ENCODE measurements at regions not wholly inside any gene's neighbourhood (a gene's known extent, or its start where the extent isn't known, plus 50 kb on each side); places are given as distances from the start of the nearest gene placed in this dataset.

GRCh38 chr7:68433462-68434070, 1164.7 kb upstream of the AUTS2 start:
- Histone ChIP-seq H3K27me3 (ENCODE audit: control insufficient read depth in 3 of 3, insufficient read depth in 3 of 3, low read length in 3 of 3) (peaks cover 0 to 3% (median 0%) of the 10 kb centered on the region in 3 donors), H3K9me3 (ENCODE audit: control insufficient read depth in 2 of 2, insufficient read depth in 1 of 2, low read depth in 1 of 2, low read length in 1 of 2) (no peaks in the 10 kb centered on the region), H3K36me3 (ENCODE audit: control insufficient read depth in 3 of 3, insufficient read depth in 2 of 3, low read depth in 1 of 3, low read length in 3 of 3) (no peaks in the 10 kb centered on the region), H3K27ac (ENCODE audit: low read depth in 1 of 3, low read length in 2 of 3) (no peak overlapping the region), H3K4me1 (ENCODE audit: control insufficient read depth in 3 of 3, insufficient read depth in 2 of 3, low read depth in 1 of 3, low read length in 2 of 3) (no peaks in the 10 kb centered on the region), H3K4me3 (ENCODE audit: low read depth in 1 of 3, low read length in 3 of 3) (no peak overlapping the region)
- 65 to 83% (median 76%) methylated on average over 5 of the region's 5 CpGs for WGBS, 3 donors
- DNase-seq: no peak
- FAIRE-seq: no peak

GRCh38 chr7:68434857-68435256, 1163.4 kb upstream of the AUTS2 start:
- Histone ChIP-seq H3K4me3 (ENCODE audit: low read depth in 1 of 3, low read length in 3 of 3) (no peak overlapping the region), H3K9me3 (ENCODE audit: control insufficient read depth in 2 of 2, insufficient read depth in 1 of 2, low read depth in 1 of 2, low read length in 1 of 2) (no peaks in the 10 kb centered on the region)

GRCh38 chr7:68438016-68438415, 1160.3 kb upstream of the AUTS2 start:
- H3K4me3 ChIP-seq (ENCODE audit: low read depth in 1 of 3, low read length in 3 of 3): no peak overlapping the region
- H3K4me1 ChIP-seq (ENCODE audit: control insufficient read depth in 3 of 3, insufficient read depth in 2 of 3, low read depth in 1 of 3, low read length in 2 of 3): no peaks in the 10 kb centered on the region
- DNase-seq: no peak
- H3K36me3 ChIP-seq (ENCODE audit: control insufficient read depth in 3 of 3, insufficient read depth in 2 of 3, low read depth in 1 of 3, low read length in 3 of 3): no peaks in the 10 kb centered on the region
- WGBS, 3 donors: 12 to 46% (median 29%) methylated on average over 2 of the region's 2 CpGs
- H3K9me3 ChIP-seq (ENCODE audit: control insufficient read depth in 2 of 2, insufficient read depth in 1 of 2, low read depth in 1 of 2, low read length in 1 of 2): no peaks in the 10 kb centered on the region
- no peak overlapping the region for H3K27ac ChIP-seq (ENCODE audit: low read depth in 1 of 3, low read length in 2 of 3)
- peaks cover 0 to 3% (median 0%) of the 10 kb centered on the region in 3 donors for H3K27me3 ChIP-seq (ENCODE audit: control insufficient read depth in 3 of 3, insufficient read depth in 3 of 3, low read length in 3 of 3)
- FAIRE-seq: no peak

More at GRCh38 chr7:68434857-68435256, 1163.4 kb upstream of the AUTS2 start:
- DNase-seq (no peak), FAIRE-seq (no peak)
- H3K4me1 ChIP-seq (ENCODE audit: control insufficient read depth in 3 of 3, insufficient read depth in 2 of 3, low read depth in 1 of 3, low read length in 2 of 3): no peaks in the 10 kb centered on the region
- WGBS, 3 donors: 48 to 58% (median 56%) methylated on average over 13 of the region's 13 CpGs
- H3K36me3 ChIP-seq (ENCODE audit: control insufficient read depth in 3 of 3, insufficient read depth in 2 of 3, low read depth in 1 of 3, low read length in 3 of 3): no peaks in the 10 kb centered on the region
- H3K27me3 ChIP-seq (ENCODE audit: control insufficient read depth in 3 of 3, insufficient read depth in 3 of 3, low read length in 3 of 3): peaks cover 0 to 3% (median 0%) of the 10 kb centered on the region in 3 donors
- no peak overlapping the region for H3K27ac ChIP-seq (ENCODE audit: low read depth in 1 of 3, low read length in 2 of 3)

GRCh38 chr7:68438811-68439210, 1159.5 kb upstream of the AUTS2 start:
- DNase-seq (no peak), FAIRE-seq (no peak)
- H3K27me3 ChIP-seq (ENCODE audit: control insufficient read depth in 3 of 3, insufficient read depth in 3 of 3, low read length in 3 of 3): peaks cover 0 to 3% (median 0%) of the 10 kb centered on the region in 3 donors

GRCh38 chr7:68439897-68440296, 1158.4 kb upstream of the AUTS2 start:
- WGBS, 3 donors: 77 to 89% (median 87%) methylated on average over 1 of the region's 1 CpG
- Histone ChIP-seq H3K9me3 (ENCODE audit: control insufficient read depth in 2 of 2, insufficient read depth in 1 of 2, low read depth in 1 of 2, low read length in 1 of 2) (no peaks in the 10 kb centered on the region), H3K36me3 (ENCODE audit: control insufficient read depth in 3 of 3, insufficient read depth in 2 of 3, low read depth in 1 of 3, low read length in 3 of 3) (no peaks in the 10 kb centered on the region), H3K27me3 (ENCODE audit: control insufficient read depth in 3 of 3, insufficient read depth in 3 of 3, low read length in 3 of 3) (no peaks in the 10 kb centered on the region), H3K4me1 (ENCODE audit: control insufficient read depth in 3 of 3, insufficient read depth in 2 of 3, low read depth in 1 of 3, low read length in 2 of 3) (no peaks in the 10 kb centered on the region), H3K27ac (ENCODE audit: low read depth in 1 of 3, low read length in 2 of 3) (no peak overlapping the region), H3K4me3 (ENCODE audit: low read depth in 1 of 3, low read length in 3 of 3) (no peak overlapping the region)
- DNase-seq: no peak
- no peak for FAIRE-seq

More at GRCh38 chr7:68438811-68439210, 1159.5 kb upstream of the AUTS2 start:
- no peak overlapping the region for H3K4me3 ChIP-seq (ENCODE audit: low read depth in 1 of 3, low read length in 3 of 3)
- no peaks in the 10 kb centered on the region for H3K9me3 ChIP-seq (ENCODE audit: control insufficient read depth in 2 of 2, insufficient read depth in 1 of 2, low read depth in 1 of 2, low read length in 1 of 2)
- no peaks in the 10 kb centered on the region for H3K4me1 ChIP-seq (ENCODE audit: control insufficient read depth in 3 of 3, insufficient read depth in 2 of 3, low read depth in 1 of 3, low read length in 2 of 3)
- H3K27ac ChIP-seq (ENCODE audit: low read depth in 1 of 3, low read length in 2 of 3): no peak overlapping the region
- H3K36me3 ChIP-seq (ENCODE audit: control insufficient read depth in 3 of 3, insufficient read depth in 2 of 3, low read depth in 1 of 3, low read length in 3 of 3): no peaks in the 10 kb centered on the region

- Histone ChIP-seq H3K4me1 (ENCODE audit: control insufficient read depth in 3 of 3, insufficient read depth in 2 of 3, low read depth in 1 of 3, low read length in 2 of 3) (no peaks in the 10 kb centered on the region), H3K9me3 (ENCODE audit: control insufficient read depth in 2 of 2, insufficient read depth in 1 of 2, low read depth in 1 of 2, low read length in 1 of 2) (no peaks in the 10 kb centered on the region), H3K36me3 (ENCODE audit: control insufficient read depth in 3 of 3, insufficient read depth in 2 of 3, low read depth in 1 of 3, low read length in 3 of 3) (no peaks in the 10 kb centered on the region), H3K4me3 (ENCODE audit: low read depth in 1 of 3, low read length in 3 of 3) (no peak overlapping the region), H3K27ac (ENCODE audit: low read depth in 1 of 3, low read length in 2 of 3) (no peak overlapping the region), H3K27me3 (ENCODE audit: control insufficient read depth in 3 of 3, insufficient read depth in 3 of 3, low read length in 3 of 3) (no peaks in the 10 kb centered on the region)
- FAIRE-seq (no peak), DNase-seq (no peak)
- 62 to 70% (median 68%) methylated on average over 4 to 6 of the region's 6 CpGs for WGBS, 3 donors
Measured at GRCh38 chr7:68440866-68441265, 1157.4 kb upstream of the AUTS2 start.

GRCh38 chr7:68441645-68442044, 1156.6 kb upstream of the AUTS2 start:
- no peak overlapping the region for H3K27ac ChIP-seq (ENCODE audit: low read depth in 1 of 3, low read length in 2 of 3)
- DNase-seq (no peak), FAIRE-seq (no peak)
- no peaks in the 10 kb centered on the region for H3K36me3 ChIP-seq (ENCODE audit: control insufficient read depth in 3 of 3, insufficient read depth in 2 of 3, low read depth in 1 of 3, low read length in 3 of 3)
- H3K27me3 ChIP-seq (ENCODE audit: control insufficient read depth in 3 of 3, insufficient read depth in 3 of 3, low read length in 3 of 3): no peaks in the 10 kb centered on the region
- 89 to 91% (median 89%) methylated on average over 8 of the region's 8 CpGs for WGBS, 3 donors
- H3K9me3 ChIP-seq (ENCODE audit: control insufficient read depth in 2 of 2, insufficient read depth in 1 of 2, low read depth in 1 of 2, low read length in 1 of 2): no peaks in the 10 kb centered on the region
- H3K4me1 ChIP-seq (ENCODE audit: control insufficient read depth in 3 of 3, insufficient read depth in 2 of 3, low read depth in 1 of 3, low read length in 2 of 3): no peaks in the 10 kb centered on the region
- no peak overlapping the region for H3K4me3 ChIP-seq (ENCODE audit: low read depth in 1 of 3, low read length in 3 of 3)

GRCh38 chr7:68442931-68443631, 1155.2 kb upstream of the AUTS2 start:
- Histone ChIP-seq H3K4me3 (ENCODE audit: low read depth in 1 of 3, low read length in 3 of 3) (no peak overlapping the region), H3K36me3 (ENCODE audit: control insufficient read depth in 3 of 3, insufficient read depth in 2 of 3, low read depth in 1 of 3, low read length in 3 of 3) (no peaks in the 10 kb centered on the region), H3K4me1 (ENCODE audit: control insufficient read depth in 3 of 3, insufficient read depth in 2 of 3, low read depth in 1 of 3, low read length in 2 of 3) (no peaks in the 10 kb centered on the region), H3K27me3 (ENCODE audit: control insufficient read depth in 3 of 3, insufficient read depth in 3 of 3, low read length in 3 of 3) (no peaks in the 10 kb centered on the region), H3K27ac (ENCODE audit: low read depth in 1 of 3, low read length in 2 of 3) (no peak overlapping the region), H3K9me3 (ENCODE audit: control insufficient read depth in 2 of 2, insufficient read depth in 1 of 2, low read depth in 1 of 2, low read length in 1 of 2) (no peaks in the 10 kb centered on the region)
- DNase-seq: no peak
- WGBS, 3 donors: 61 to 81% (median 68%) methylated on average over 6 of the region's 6 CpGs
- no peak for FAIRE-seq

Measured in small intestine (tissue), 7 donors.